ENCODE measurements at regions not wholly inside any gene's neighbourhood (a gene's known extent, or its start where the extent isn't known, plus 50 kb on each side); places are given as distances from the start of the nearest gene placed in this dataset.
"Not testable (repeated sequence)": the region's sequence is repeated elsewhere in the genome, so short reads cannot be mapped to it uniquely, and the experiment has no call there.

GRCh38 chr1:68826836-68827235, 330.0 kb upstream of the DEPDC1 start:
- H3K4me1 Mint-ChIP-seq, result no peaks in the 10 kb centered on the region
- DNase-seq, result no peak
- no peaks in the 10 kb centered on the region for H3K27me3 Mint-ChIP-seq
- no peak for ATAC-seq
- no peak overlapping the region for H3K4me3 Mint-ChIP-seq
- peaks cover 18 to 31% of the 10 kb centered on the region in 2 donors for H3K9me3 Mint-ChIP-seq
- no peak overlapping the region for H3K27ac Mint-ChIP-seq

- peaks cover 18 to 31% of the 10 kb centered on the region in 2 donors for H3K9me3 Mint-ChIP-seq
- no peak overlapping the region for H3K27ac Mint-ChIP-seq
Measured at GRCh38 chr1:68827261-68827660, 330.4 kb upstream of the DEPDC1 start.

GRCh38 chr1:68828013-68828412, 331.1 kb upstream of the DEPDC1 start:
- H3K9me3 Mint-ChIP-seq, result peaks cover 18 to 27% of the 10 kb centered on the region in 2 donors
- H3K27ac Mint-ChIP-seq, result no peak overlapping the region
- DNase-seq (no peak), ATAC-seq (no peak)
- no peaks in the 10 kb centered on the region for H3K4me1 Mint-ChIP-seq
- H3K4me3 Mint-ChIP-seq, result no peak overlapping the region
- no peaks in the 10 kb centered on the region for H3K27me3 Mint-ChIP-seq

More at GRCh38 chr1:68827261-68827660, 330.4 kb upstream of the DEPDC1 start:
- H3K4me1 Mint-ChIP-seq, result no peaks in the 10 kb centered on the region
- no peaks in the 10 kb centered on the region for H3K27me3 Mint-ChIP-seq
- no peak for ATAC-seq
- no peak overlapping the region for H3K4me3 Mint-ChIP-seq
- DNase-seq, result no peak

GRCh38 chr1:68831281-68831680, 334.4 kb upstream of the DEPDC1 start:
- Mint-ChIP-seq H3K27me3 (no peaks in the 10 kb centered on the region), H3K4me3 (no peak overlapping the region)

GRCh38 chr1:68848017-68848416, 351.1 kb upstream of the DEPDC1 start:
- no peak for ATAC-seq
- Mint-ChIP-seq H3K4me1 (no peaks in the 10 kb centered on the region), H3K27me3 (no peaks in the 10 kb centered on the region), H3K27ac (no peak overlapping the region), H3K4me3 (no peak overlapping the region), H3K9me3 (peaks cover 14 to 15% of the 10 kb centered on the region in 2 donors)
- no peak for DNase-seq

More at GRCh38 chr1:68831281-68831680, 334.4 kb upstream of the DEPDC1 start:
- Mint-ChIP-seq H3K9me3 (peaks cover 17 to 23% of the 10 kb centered on the region in 2 donors), H3K4me1 (no peaks in the 10 kb centered on the region), H3K27ac (no peak overlapping the region)
- no peak for DNase-seq
- no peak for ATAC-seq

GRCh38 chr1:68868606-68869005, 371.7 kb upstream of the DEPDC1 start:
- Mint-ChIP-seq H3K27ac (no peak overlapping the region), H3K4me1 (no peaks in the 10 kb centered on the region), H3K27me3 (no peaks in the 10 kb centered on the region), H3K9me3 (peaks cover 5 to 15% of the 10 kb centered on the region in 2 donors), H3K4me3 (no peak overlapping the region)
- no peak for ATAC-seq
- no peak for DNase-seq

- Mint-ChIP-seq H3K4me3 (no peak overlapping the region), H3K4me1 (no peaks in the 10 kb centered on the region), H3K27ac (no peak overlapping the region), H3K9me3 (peaks cover 0 to 5% of the 10 kb centered on the region in 2 donors), H3K27me3 (no peaks in the 10 kb centered on the region)
- no peak for DNase-seq
- no peak for ATAC-seq
Measured at GRCh38 chr1:68873144-68873543, 376.3 kb upstream of the DEPDC1 start.

- not testable (repeated sequence) for H3K27ac Mint-ChIP-seq, H3K4me3 Mint-ChIP-seq, ATAC-seq, DNase-seq, H3K4me1 Mint-ChIP-seq, H3K27me3 Mint-ChIP-seq, H3K9me3 Mint-ChIP-seq
Measured at GRCh38 chr1:68881330-68882194, 384.7 kb upstream of the DEPDC1 start.

- H3K27me3 Mint-ChIP-seq, result no peaks in the 10 kb centered on the region
- no peaks in the 10 kb centered on the region for H3K4me1 Mint-ChIP-seq
- no peak overlapping the region for H3K4me3 Mint-ChIP-seq
- DNase-seq (no peak), ATAC-seq (no peak)
- no peak overlapping the region for H3K27ac Mint-ChIP-seq
- H3K9me3 Mint-ChIP-seq, result peaks cover 0 to 6% of the 10 kb centered on the region in 2 donors
Measured at GRCh38 chr1:68889471-68889870, 392.6 kb upstream of the DEPDC1 start.

- ATAC-seq (no peak), DNase-seq (no peak)
- H3K27ac Mint-ChIP-seq, result no peak overlapping the region
- peaks cover 0 to 6% of the 10 kb centered on the region in 2 donors for H3K9me3 Mint-ChIP-seq
- no peaks in the 10 kb centered on the region for H3K27me3 Mint-ChIP-seq
- H3K4me3 Mint-ChIP-seq, result no peak overlapping the region
- no peaks in the 10 kb centered on the region for H3K4me1 Mint-ChIP-seq
Measured at GRCh38 chr1:68890736-68891135, 393.9 kb upstream of the DEPDC1 start.

- H3K4me1 Mint-ChIP-seq, result no peaks in the 10 kb centered on the region
- ATAC-seq, result no peak
- no peak overlapping the region for H3K4me3 Mint-ChIP-seq
- no peak overlapping the region for H3K27ac Mint-ChIP-seq
- H3K27me3 Mint-ChIP-seq, result no peaks in the 10 kb centered on the region
- DNase-seq, result no peak
- peaks cover 7 to 9% of the 10 kb centered on the region in 2 donors for H3K9me3 Mint-ChIP-seq
Measured at GRCh38 chr1:68904477-68904876, 407.6 kb upstream of the DEPDC1 start.

- Mint-ChIP-seq H3K27ac (no peak overlapping the region), H3K27me3 (no peaks in the 10 kb centered on the region), H3K9me3 (peaks cover 7 to 9% of the 10 kb centered on the region in 2 donors), H3K4me1 (no peaks in the 10 kb centered on the region), H3K4me3 (no peak overlapping the region)
- no peak for DNase-seq
- no peak for ATAC-seq
Measured at GRCh38 chr1:68906431-68906830, 409.5 kb upstream of the DEPDC1 start.

GRCh38 chr1:68907491-68907890, 410.6 kb upstream of the DEPDC1 start:
- Mint-ChIP-seq H3K9me3 (peaks cover 7 to 9% of the 10 kb centered on the region in 2 donors), H3K27ac (peak overlapping the region in 1 of 2 donors; percentile 60), H3K27me3 (no peaks in the 10 kb centered on the region), H3K4me1 (no peaks in the 10 kb centered on the region), H3K4me3 (no peak overlapping the region)
- DNase-seq (no peak), ATAC-seq (no peak)

- Mint-ChIP-seq H3K4me3 (no peak overlapping the region), H3K4me1 (no peaks in the 10 kb centered on the region), H3K9me3 (peaks cover 9 to 11% of the 10 kb centered on the region in 2 donors), H3K27me3 (no peaks in the 10 kb centered on the region), H3K27ac (no peak overlapping the region)
- ATAC-seq, result no peak
- no peak for DNase-seq
Measured at GRCh38 chr1:68908316-68908715, 411.4 kb upstream of the DEPDC1 start.

GRCh38 chr1:68916221-68916902, 419.5 kb upstream of the DEPDC1 start:
- Mint-ChIP-seq H3K27ac (no peak overlapping the region), H3K27me3 (no peaks in the 10 kb centered on the region), H3K4me1 (no peaks in the 10 kb centered on the region), H3K9me3 (peaks cover 18% of the 10 kb centered on the region in 2 donors), H3K4me3 (no peak overlapping the region)
- no peak for DNase-seq
- ATAC-seq, result no peak

GRCh38 chr1:68917456-68917855, 420.6 kb upstream of the DEPDC1 start:
- ATAC-seq (no peak), DNase-seq (no peak)
- peaks cover 18% of the 10 kb centered on the region in 2 donors for H3K9me3 Mint-ChIP-seq
- H3K4me3 Mint-ChIP-seq, result no peak overlapping the region
- H3K4me1 Mint-ChIP-seq, result no peaks in the 10 kb centered on the region
- no peak overlapping the region for H3K27ac Mint-ChIP-seq
- H3K27me3 Mint-ChIP-seq, result no peaks in the 10 kb centered on the region
